NCI-H1694 (cell line): ENCODE measurements at regions not wholly inside any gene's neighbourhood (a gene's known extent, or its start where the extent isn't known, plus 50 kb on each side); places are given as distances from the start of the nearest gene placed in this dataset.

Experiments
- DNase-seq: peaks from one replicate; lab custom pipeline; 2025; lab: John Stamatoyannopoulos, UW

GRCh38 chr6:164152611-164153010 is 738.1 kb downstream of the QKI start:
- no peak for DNase-seq

- DNase-seq = no peak
Observed at GRCh38 chr6:164151161-164152120, 736.9 kb downstream of the QKI start.

- no peak for DNase-seq
Observed at GRCh38 chr6:164150232-164150631, 735.7 kb downstream of the QKI start.

- no peak for DNase-seq
Observed at GRCh38 chr6:164148788-164149187, 734.3 kb downstream of the QKI start.

GRCh38 chr6:164144316-164144715 is 729.8 kb downstream of the QKI start:
- DNase-seq = no peak

GRCh38 chr6:164142322-164142721 is 727.8 kb downstream of the QKI start:
- no peak for DNase-seq

GRCh38 chr6:164135511-164136132 is 721.1 kb downstream of the QKI start:
- no peak for DNase-seq

GRCh38 chr6:164133095-164133494 is 718.6 kb downstream of the QKI start:
- DNase-seq = no peak

GRCh38 chr6:164130585-164130984 is 716.1 kb downstream of the QKI start:
- DNase-seq = no peak

GRCh38 chr6:164130151-164130550 is 715.6 kb downstream of the QKI start:
- DNase-seq = no peak

- no peak for DNase-seq
Observed at GRCh38 chr6:164129218-164129617, 714.7 kb downstream of the QKI start.

- no peak for DNase-seq
Observed at GRCh38 chr6:164128101-164128500, 713.6 kb downstream of the QKI start.

GRCh38 chr6:164124986-164125385 is 710.5 kb downstream of the QKI start:
- no peak for DNase-seq

GRCh38 chr6:164124473-164124872 is 710.0 kb downstream of the QKI start:
- no peak for DNase-seq

GRCh38 chr6:164122109-164122508 is 707.6 kb downstream of the QKI start:
- DNase-seq = no peak

- no peak for DNase-seq
Observed at GRCh38 chr6:164121527-164121926, 707.0 kb downstream of the QKI start.

GRCh38 chr6:164114651-164115050 is 700.1 kb downstream of the QKI start:
- DNase-seq = no peak

- DNase-seq = no peak
Observed at GRCh38 chr6:164114051-164114450, 699.5 kb downstream of the QKI start.

- DNase-seq = no peak
Observed at GRCh38 chr6:164113637-164114036, 699.1 kb downstream of the QKI start.

- no peak for DNase-seq
Observed at GRCh38 chr6:164109770-164110140, 695.2 kb downstream of the QKI start.

GRCh38 chr6:164108869-164109769 is 694.6 kb downstream of the QKI start:
- peak; percentile 7 for DNase-seq

- DNase-seq = no peak
Observed at GRCh38 chr6:164108092-164108491, 693.6 kb downstream of the QKI start.
